ENCODE measurements at regions not wholly inside any gene's neighbourhood (a gene's known extent, or its start where the extent isn't known, plus 50 kb on each side); places are given as distances from the start of the nearest gene placed in this dataset.

GRCh38 chr5:133830911-133831310 is 137.5 kb downstream of the C5orf15 start:
- TF ChIP-seq, protein P1, sequence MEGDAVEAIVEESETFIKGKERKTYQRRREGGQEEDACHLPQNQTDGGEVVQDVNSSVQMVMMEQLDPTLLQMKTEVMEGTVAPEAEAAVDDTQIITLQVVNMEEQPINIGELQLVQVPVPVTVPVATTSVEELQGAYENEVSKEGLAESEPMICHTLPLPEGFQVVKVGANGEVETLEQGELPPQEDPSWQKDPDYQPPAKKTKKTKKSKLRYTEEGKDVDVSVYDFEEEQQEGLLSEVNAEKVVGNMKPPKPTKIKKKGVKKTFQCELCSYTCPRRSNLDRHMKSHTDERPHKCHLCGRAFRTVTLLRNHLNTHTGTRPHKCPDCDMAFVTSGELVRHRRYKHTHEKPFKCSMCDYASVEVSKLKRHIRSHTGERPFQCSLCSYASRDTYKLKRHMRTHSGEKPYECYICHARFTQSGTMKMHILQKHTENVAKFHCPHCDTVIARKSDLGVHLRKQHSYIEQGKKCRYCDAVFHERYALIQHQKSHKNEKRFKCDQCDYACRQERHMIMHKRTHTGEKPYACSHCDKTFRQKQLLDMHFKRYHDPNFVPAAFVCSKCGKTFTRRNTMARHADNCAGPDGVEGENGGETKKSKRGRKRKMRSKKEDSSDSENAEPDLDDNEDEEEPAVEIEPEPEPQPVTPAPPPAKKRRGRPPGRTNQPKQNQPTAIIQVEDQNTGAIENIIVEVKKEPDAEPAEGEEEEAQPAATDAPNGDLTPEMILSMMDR (IDR thresholded peaks at IDR 0.05; ENCODE audit: insufficient read depth, low read length), result no peak
- TF ChIP-seq SPI1 (IDR thresholded peaks at IDR 0.05; ENCODE audit: borderline replicate concordance, low read depth), result no peak

All from HL-60 (cell line).